ENCODE measurements at regions not wholly inside any gene's neighbourhood (a gene's known extent, or its start where the extent isn't known, plus 50 kb on each side); places are given as distances from the start of the nearest gene placed in this dataset.

DNA sequence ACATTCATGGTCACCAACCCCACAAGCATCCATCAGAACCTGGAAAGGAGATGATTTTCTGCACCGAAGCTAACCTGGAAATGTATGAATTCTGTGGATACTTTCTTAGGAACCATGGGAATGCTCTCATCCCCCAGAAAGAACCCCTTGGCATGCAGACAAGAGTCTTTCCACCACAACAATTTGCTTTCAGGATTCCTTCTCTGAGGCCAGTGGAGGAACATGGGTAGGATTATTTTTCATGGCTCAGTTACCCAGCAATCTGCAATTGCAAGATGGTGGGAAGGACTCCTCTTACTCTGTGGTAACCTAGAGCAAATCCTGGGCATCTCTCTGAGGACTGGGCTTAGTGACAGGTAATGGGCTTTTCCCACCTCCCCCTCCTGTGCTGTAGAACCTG, 131.9 kb upstream of the MSX1 start:
- TF ChIP-seq CTCF (IDR thresholded peaks at IDR 0.05), result no peak
- no peak for TF ChIP-seq POLR2A (IDR thresholded peaks at IDR 0.05)

Measured in vagina (tissue), 2 donors.